Central memory CD8-positive, alpha-beta T cell (primary cell): ENCODE measurements at regions not wholly inside any gene's neighbourhood (a gene's known extent, or its start where the extent isn't known, plus 50 kb on each side); places are given as distances from the start of the nearest gene placed in this dataset.
"Not testable (repeated sequence)": the region's sequence is repeated elsewhere in the genome, so short reads cannot be mapped to it uniquely, and the experiment has no call there.

Experiments
- ATAC-seq: fragments of 150-1000 bp; cut with Tn5 transposase; replicated peaks from 2 replicates; pipeline ENCODE4 v1.10.0; 2022; ENCODE audit warnings: mild to moderate bottlenecking, moderate FRiP score, moderate number of reproducible peaks; ENCODE audit not compliant: poor library complexity, severe bottlenecking; ENCODE audit errors: extremely low read depth
- DNase-seq, 2 donors: peaks; one replicate each; pipeline ENCODE4 v3.0.0; 2021; ENCODE audit warnings: low spot score in 2 of 2
- H3K27ac Mint-ChIP-seq: one replicate; pipeline ENCODE4 v1.8.0; 2022; ENCODE audit warnings: low read depth, mild to moderate bottlenecking, moderate library complexity, mixed read lengths
- H3K27me3 Mint-ChIP-seq: one replicate; pipeline ENCODE4 v1.8.0; 2022; ENCODE audit warnings: mixed read lengths
- H3K36me3 Mint-ChIP-seq: one replicate; pipeline ENCODE4 v1.8.0; 2022; ENCODE audit warnings: mild to moderate bottlenecking, moderate library complexity, mixed read lengths; ENCODE audit not compliant: insufficient read depth
- H3K4me1 Mint-ChIP-seq: one replicate; pipeline ENCODE4 v1.8.0; 2022; ENCODE audit warnings: mixed read lengths
- H3K4me3 Mint-ChIP-seq: one replicate; pipeline ENCODE4 v1.8.0; 2022; ENCODE audit warnings: mild to moderate bottlenecking, moderate library complexity, mixed read lengths
- H3K9me3 Mint-ChIP-seq: one replicate; pipeline ENCODE4 v1.8.0; 2022; ENCODE audit warnings: mixed read lengths

GRCh38 chr11:129750343-129751292 is 65.0 kb upstream of the TMEM45B start:
- no peaks in the 10 kb centered on the region for H3K9me3 Mint-ChIP-seq

GRCh38 chr11:129751511-129751910 is 64.1 kb upstream of the TMEM45B start:
- Mint-ChIP-seq H3K9me3 (peaks cover 7% of the 10 kb centered on the region), H3K27ac (no peak overlapping the region), H3K4me1 (peaks cover 4% of the 10 kb centered on the region), H3K36me3 (no peaks in the 10 kb centered on the region), H3K4me3 (no peak overlapping the region), H3K27me3 (peaks cover 49% of the 10 kb centered on the region)
- no peak for DNase-seq
- ATAC-seq = no peak

More at GRCh38 chr11:129750343-129751292, 65.0 kb upstream of the TMEM45B start:
- Mint-ChIP-seq H3K4me3 (no peak overlapping the region), H3K27ac (no peak overlapping the region), H3K36me3 (no peaks in the 10 kb centered on the region), H3K4me1 (peaks cover 4% of the 10 kb centered on the region), H3K27me3 (peaks cover 40% of the 10 kb centered on the region)
- peak; percentile 77 for ATAC-seq
- peak; percentile 54 to 75 for DNase-seq

- not testable (repeated sequence) for H3K27ac Mint-ChIP-seq, H3K9me3 Mint-ChIP-seq, DNase-seq, H3K4me1 Mint-ChIP-seq, H3K4me3 Mint-ChIP-seq, ATAC-seq, H3K36me3 Mint-ChIP-seq
- peaks cover 58% of the 10 kb centered on the region for H3K27me3 Mint-ChIP-seq
Observed at GRCh38 chr11:129763569-129763968, 52.1 kb upstream of the TMEM45B start.

GRCh38 chr11:129764204-129764603 is 51.4 kb upstream of the TMEM45B start:
- H3K9me3 Mint-ChIP-seq, ATAC-seq, H3K27ac Mint-ChIP-seq, DNase-seq, H3K4me3 Mint-ChIP-seq, H3K4me1 Mint-ChIP-seq, H3K36me3 Mint-ChIP-seq: not testable (repeated sequence)
- peaks cover 53% of the 10 kb centered on the region for H3K27me3 Mint-ChIP-seq
